ENCODE measurements at regions not wholly inside any gene's neighbourhood (a gene's known extent, or its start where the extent isn't known, plus 50 kb on each side); places are given as distances from the start of the nearest gene placed in this dataset.

DNA sequence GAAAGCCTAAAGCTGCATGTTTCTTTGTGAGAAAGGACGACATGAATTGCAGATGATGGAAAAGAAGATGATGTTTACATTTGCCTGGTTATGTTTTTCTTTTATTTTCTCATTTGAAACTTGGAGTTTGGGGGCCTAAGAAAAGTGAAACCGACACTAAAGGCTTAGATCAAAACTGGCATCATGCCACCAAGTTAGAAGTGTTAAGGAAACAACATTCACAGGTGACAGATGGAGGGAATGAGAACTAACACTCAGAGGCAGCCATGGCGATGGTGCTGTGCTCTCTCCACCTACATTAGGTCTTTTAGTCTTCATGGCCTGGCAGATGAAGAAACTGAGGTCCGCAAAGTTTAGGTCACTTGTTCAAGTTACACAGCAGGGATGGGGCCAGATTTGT is 923.6 kb downstream of the TUSC7 start:
- TF ChIP-seq, protein P1, sequence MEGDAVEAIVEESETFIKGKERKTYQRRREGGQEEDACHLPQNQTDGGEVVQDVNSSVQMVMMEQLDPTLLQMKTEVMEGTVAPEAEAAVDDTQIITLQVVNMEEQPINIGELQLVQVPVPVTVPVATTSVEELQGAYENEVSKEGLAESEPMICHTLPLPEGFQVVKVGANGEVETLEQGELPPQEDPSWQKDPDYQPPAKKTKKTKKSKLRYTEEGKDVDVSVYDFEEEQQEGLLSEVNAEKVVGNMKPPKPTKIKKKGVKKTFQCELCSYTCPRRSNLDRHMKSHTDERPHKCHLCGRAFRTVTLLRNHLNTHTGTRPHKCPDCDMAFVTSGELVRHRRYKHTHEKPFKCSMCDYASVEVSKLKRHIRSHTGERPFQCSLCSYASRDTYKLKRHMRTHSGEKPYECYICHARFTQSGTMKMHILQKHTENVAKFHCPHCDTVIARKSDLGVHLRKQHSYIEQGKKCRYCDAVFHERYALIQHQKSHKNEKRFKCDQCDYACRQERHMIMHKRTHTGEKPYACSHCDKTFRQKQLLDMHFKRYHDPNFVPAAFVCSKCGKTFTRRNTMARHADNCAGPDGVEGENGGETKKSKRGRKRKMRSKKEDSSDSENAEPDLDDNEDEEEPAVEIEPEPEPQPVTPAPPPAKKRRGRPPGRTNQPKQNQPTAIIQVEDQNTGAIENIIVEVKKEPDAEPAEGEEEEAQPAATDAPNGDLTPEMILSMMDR (IDR thresholded peaks at IDR 0.05; ENCODE audit: unreplicated experiment) = no peak
- Mint-ChIP-seq H3K27me3 (ENCODE audit: unreplicated experiment) (no peaks in the 10 kb centered on the region), H3K27ac (ENCODE audit: unreplicated experiment) (no peak overlapping the region), H3K9me3 (ENCODE audit: unreplicated experiment) (no peaks in the 10 kb centered on the region), H3K4me3 (ENCODE audit: unreplicated experiment) (no peak overlapping the region), H3K36me3 (ENCODE audit: low read depth, unreplicated experiment) (no peaks in the 10 kb centered on the region), H3K4me1 (ENCODE audit: unreplicated experiment) (peaks cover 13% of the 10 kb centered on the region)
- no peak for DNase-seq (ENCODE audit: low spot score)

DNA sequence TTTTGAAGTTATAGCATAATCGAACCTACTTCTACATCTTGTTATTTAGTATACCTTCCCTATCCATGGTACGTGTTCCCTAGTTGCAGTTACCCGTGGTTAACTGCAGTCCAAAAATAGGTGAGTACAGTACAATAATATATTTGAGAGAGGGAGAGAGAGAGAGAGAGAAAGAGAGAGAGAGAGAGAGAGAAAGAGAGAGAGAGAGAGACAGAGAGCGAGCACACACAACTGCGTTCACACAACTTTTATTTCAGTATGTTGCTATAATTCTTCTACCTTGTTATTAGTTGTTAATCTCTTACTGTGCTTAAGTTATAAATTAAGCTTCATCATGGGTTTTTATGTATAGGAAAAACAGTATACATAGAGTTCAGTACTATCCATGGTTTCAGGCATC is 928.1 kb downstream of the TUSC7 start:
- no peaks in the 10 kb centered on the region for H3K9me3 Mint-ChIP-seq (ENCODE audit: unreplicated experiment)
- H3K27me3 Mint-ChIP-seq (ENCODE audit: unreplicated experiment) = no peaks in the 10 kb centered on the region
- no peak for DNase-seq (ENCODE audit: low spot score)
- H3K27ac Mint-ChIP-seq (ENCODE audit: unreplicated experiment) = no peak overlapping the region
- H3K4me3 Mint-ChIP-seq (ENCODE audit: unreplicated experiment) = no peak overlapping the region
- TF ChIP-seq, protein P1 (IDR thresholded peaks at IDR 0.05; ENCODE audit: unreplicated experiment) = no peak
- no peaks in the 10 kb centered on the region for H3K36me3 Mint-ChIP-seq (ENCODE audit: low read depth, unreplicated experiment)
- peaks cover 8% of the 10 kb centered on the region for H3K4me1 Mint-ChIP-seq (ENCODE audit: unreplicated experiment)

DNA sequence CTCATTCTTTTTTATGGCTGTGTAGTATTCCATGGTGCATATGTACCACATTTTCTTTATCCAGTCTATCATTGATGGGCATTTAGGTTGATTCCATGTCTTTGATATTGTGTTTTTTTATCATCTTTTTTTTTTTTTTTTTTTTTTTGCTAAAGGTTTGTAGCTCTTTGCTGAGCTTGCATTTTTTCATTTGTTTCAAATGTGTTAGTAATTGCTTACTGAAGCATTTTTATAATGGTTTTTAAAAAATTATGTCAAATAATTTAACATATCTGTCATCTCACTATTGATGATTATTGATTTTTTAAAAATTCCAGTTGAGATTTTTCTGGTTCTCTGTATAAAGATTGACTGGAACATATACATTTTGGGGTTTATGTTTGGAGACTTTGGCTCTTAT is 934.6 kb downstream of the TUSC7 start:
- H3K4me1 Mint-ChIP-seq (ENCODE audit: unreplicated experiment) = no peaks in the 10 kb centered on the region

DNA sequence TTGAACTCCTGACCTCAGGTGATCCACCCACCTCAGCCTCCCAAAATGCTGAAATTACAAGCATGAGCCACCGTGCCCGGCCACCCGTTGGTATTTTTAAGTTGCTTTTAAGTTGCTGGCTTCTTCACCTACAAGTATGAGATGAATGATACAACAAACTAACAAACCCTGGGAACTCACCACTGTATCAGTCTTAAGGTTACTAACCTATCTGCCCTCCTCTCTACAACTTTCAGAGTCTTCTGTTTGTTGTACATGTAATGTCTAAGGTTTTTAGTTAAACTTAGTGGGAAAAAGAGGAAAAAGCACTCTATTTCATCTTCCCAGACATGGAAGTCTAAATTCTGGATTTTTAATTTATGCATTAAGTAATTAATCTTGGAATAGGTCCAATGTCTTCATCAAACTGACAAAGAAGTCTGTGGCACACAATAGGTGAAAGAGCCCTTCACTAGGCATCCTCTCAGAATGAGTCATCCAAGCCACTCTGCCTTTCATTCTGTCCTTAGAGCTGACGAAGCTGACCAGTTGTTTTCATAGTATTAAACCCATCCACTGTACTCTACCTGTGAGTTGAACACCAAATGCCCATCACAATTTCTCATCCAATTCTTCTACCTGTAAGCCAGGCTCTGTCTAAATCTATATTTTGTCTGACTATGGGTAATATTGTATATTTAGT is 936.1 kb downstream of the TUSC7 start:
- no peaks in the 10 kb centered on the region for H3K36me3 Mint-ChIP-seq (ENCODE audit: low read depth, unreplicated experiment)
- no peaks in the 10 kb centered on the region for H3K4me1 Mint-ChIP-seq (ENCODE audit: unreplicated experiment)
- TF ChIP-seq, protein P1 (IDR thresholded peaks at IDR 0.05; ENCODE audit: unreplicated experiment) = no peak
- DNase-seq (ENCODE audit: low spot score) = no peak
- no peaks in the 10 kb centered on the region for H3K9me3 Mint-ChIP-seq (ENCODE audit: unreplicated experiment)
- H3K27me3 Mint-ChIP-seq (ENCODE audit: unreplicated experiment) = no peaks in the 10 kb centered on the region
- no peak overlapping the region for H3K4me3 Mint-ChIP-seq (ENCODE audit: unreplicated experiment)
- H3K27ac Mint-ChIP-seq (ENCODE audit: unreplicated experiment) = no peak overlapping the region

More for the DNA sequence above, 934.6 kb downstream of the TUSC7 start:
- no peaks in the 10 kb centered on the region for H3K9me3 Mint-ChIP-seq (ENCODE audit: unreplicated experiment)
- no peaks in the 10 kb centered on the region for H3K27me3 Mint-ChIP-seq (ENCODE audit: unreplicated experiment)
- no peaks in the 10 kb centered on the region for H3K36me3 Mint-ChIP-seq (ENCODE audit: low read depth, unreplicated experiment)
- TF ChIP-seq, protein P1 (IDR thresholded peaks at IDR 0.05; ENCODE audit: unreplicated experiment) = no peak
- no peak overlapping the region for H3K27ac Mint-ChIP-seq (ENCODE audit: unreplicated experiment)
- no peak overlapping the region for H3K4me3 Mint-ChIP-seq (ENCODE audit: unreplicated experiment)
- no peak for DNase-seq (ENCODE audit: low spot score)

DNA sequence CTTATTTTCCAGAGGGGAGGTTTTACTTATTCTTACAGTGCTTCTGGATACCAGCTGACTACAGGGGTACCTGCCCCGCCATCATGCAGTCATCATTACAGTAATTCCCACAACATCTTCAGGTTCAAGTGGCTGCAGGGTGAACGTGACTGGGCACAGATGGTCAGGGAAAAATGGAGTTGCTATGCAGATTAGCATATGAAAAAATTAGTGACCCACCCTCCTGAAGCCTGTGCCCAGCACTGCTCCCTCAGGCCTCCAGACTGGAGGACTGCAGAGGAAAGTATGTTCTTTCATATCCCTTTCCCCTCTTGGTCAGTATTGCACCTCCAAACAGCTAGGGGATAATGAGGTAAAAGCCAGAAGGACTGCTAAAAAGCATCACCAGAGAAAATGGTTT is 937.9 kb downstream of the TUSC7 start:
- DNase-seq (ENCODE audit: low spot score) = no peak
- Mint-ChIP-seq H3K27me3 (ENCODE audit: unreplicated experiment) (no peaks in the 10 kb centered on the region), H3K36me3 (ENCODE audit: low read depth, unreplicated experiment) (no peaks in the 10 kb centered on the region)

More for the DNA sequence above, 937.9 kb downstream of the TUSC7 start:
- no peaks in the 10 kb centered on the region for H3K9me3 Mint-ChIP-seq (ENCODE audit: unreplicated experiment)
- no peaks in the 10 kb centered on the region for H3K4me1 Mint-ChIP-seq (ENCODE audit: unreplicated experiment)
- H3K27ac Mint-ChIP-seq (ENCODE audit: unreplicated experiment) = no peak overlapping the region
- TF ChIP-seq, protein P1 (IDR thresholded peaks at IDR 0.05; ENCODE audit: unreplicated experiment) = no peak
- no peak overlapping the region for H3K4me3 Mint-ChIP-seq (ENCODE audit: unreplicated experiment)
